Panc1 (cell line): ENCODE measurements at regions not wholly inside any gene's neighbourhood (a gene's known extent, or its start where the extent isn't known, plus 50 kb on each side); places are given as distances from the start of the nearest gene placed in this dataset.

Experiments
- ATAC-seq: fragments of 200-7000 bp; cut with Tn5 transposase; 2 replicates; pipeline ENCODE4 v1.9.1; 2020; ENCODE audit warnings: mild to moderate bottlenecking, moderate library complexity
- BruUV-seq: library from RNA; stranded (reverse); fragments of 400-500 nt; replicated peaks from 2 replicates; lab custom pipeline; 2021; lab: Mats Ljungman, UMichigan
- CTCF ChIA-PET: fragments of 300-600 bp; sonication (Branson Sonifier 250); formaldehyde crosslinking; loops from one replicate; lab custom pipeline; 2022; ENCODE audit warnings: antibody characterized with exemption; lab: Charles Lee
- POLR2A ChIA-PET: fragments of 300-600 bp; sonication (Branson Sonifier 250); formaldehyde crosslinking; loops from one replicate; lab custom pipeline; 2022; ENCODE audit warnings: antibody characterized with exemption; lab: Charles Lee
- DNase-seq: peaks from one replicate; pipeline ENCODE4 v3.0.0-alpha.2; 2010; ENCODE audit warnings: low read depth, low spot score
- H3K27ac ChIP-seq: 2 replicates; pipeline ENCODE4 v1.5.1; 2011; ENCODE audit warnings: mild to moderate bottlenecking, low read length, inconsistent platforms
- H3K27me3 ChIP-seq: fragments of 200-500 bp; sonication (Bioruptor generic); 2 replicates; pipeline ENCODE4 v1.6.0; 2014; ENCODE audit warnings: low read length, inconsistent platforms; ENCODE audit not compliant: control insufficient read depth, insufficient read depth
- H3K36me3 ChIP-seq: fragments of 200-500 bp; sonication (Bioruptor generic); 2 replicates; pipeline ENCODE4 v1.5.1; 2014; ENCODE audit warnings: inconsistent platforms, mild to moderate bottlenecking, low read length, moderate library complexity; ENCODE audit not compliant: control insufficient read depth, insufficient read depth
- H3K4me1 ChIP-seq: 2 replicates; pipeline ENCODE4 v1.5.1; 2011; ENCODE audit warnings: inconsistent platforms, mild to moderate bottlenecking, low read length, moderate library complexity; ENCODE audit not compliant: control insufficient read depth, insufficient read depth
- H3K4me3 ChIP-seq, 2 experiments: 2 replicates each; pipeline ENCODE4 v1.5.1; 2011 to 2012; ENCODE audit warnings: low read depth in 2 of 2, low read length in 2 of 2, mild to moderate bottlenecking in 2 of 2, inconsistent platforms in 1 of 2, moderate library complexity in 1 of 2
- H3K9me3 ChIP-seq: fragments of 200-500 bp; sonication (Bioruptor generic); 2 replicates; pipeline ENCODE4 v1.5.1; 2014; ENCODE audit warnings: low read depth, mild to moderate bottlenecking, inconsistent platforms, low read length, moderate library complexity; ENCODE audit not compliant: control insufficient read depth, insufficient read depth
- CTCF ChIP-seq: fragments of 450-650 bp; IDR thresholded peaks from 2 replicates; pipeline ENCODE4 v1.5.1; 2017; ENCODE audit warnings: mild to moderate bottlenecking
- POLR2AphosphoS5 ChIP-seq: IDR thresholded peaks from 2 replicates; pipeline ENCODE4 v1.6.1; 2012; ENCODE audit warnings: mild to moderate bottlenecking, low read depth, low read length, moderate library complexity
- REST ChIP-seq, 2 experiments: IDR thresholded peaks; 2 replicates each; pipeline ENCODE4 v1.6.1; 2011 to 2012; ENCODE audit warnings: low read depth in 2 of 2, control low read depth in 1 of 2, low read length in 1 of 2, mild to moderate bottlenecking in 1 of 2, moderate library complexity in 1 of 2; ENCODE audit not compliant: insufficient read depth in 1 of 2
- SIN3A ChIP-seq: IDR thresholded peaks from 2 replicates; pipeline ENCODE4 v1.6.1; 2012; ENCODE audit warnings: low read depth, mild to moderate bottlenecking, low read length, moderate library complexity, borderline replicate concordance; ENCODE audit not compliant: insufficient read depth
- TCF7L2 ChIP-seq: IDR thresholded peaks from 2 replicates; pipeline ENCODE4 v1.6.1; 2011; ENCODE audit warnings: mild to moderate bottlenecking, low read depth, low read length, inconsistent platforms
- in situ Hi-C: cut with HindIII; loops from 2 replicates; pipeline ENCODE4 v1.10.0; 2016; ENCODE audit warnings: low sequenced_read_pairs, low pct_unique_long_range_greater_than_20kb
- intact Hi-C: fragments of 100-400 bp; cut with micrococcal nuclease; formaldehyde crosslinking; loops from one replicate; pipeline ENCODE4 v1.10.0; 2022; ENCODE audit not compliant: unreplicated experiment

GRCh38 chr15:66952756-66953522 lies 112.5 kb upstream of the SMAD3 start:
- DNase-seq = no peak
- H3K4me1 ChIP-seq = peaks cover 20% of the 10 kb centered on the region
- peaks cover 3% of the 10 kb centered on the region; the same call in 1 of the 2 replicates for H3K9me3 ChIP-seq
- BruUV-seq = no TSS peak
- H3K27ac ChIP-seq = peak overlapping the region; percentile 67; the same call in 1 of the 2 replicates
- POLR2A ChIA-PET = interaction anchor here (0.6 kb wide), 1 partner anchor 119 kb away, joined by 3 read pairs; no protein-coding TSS in a partner anchor
- intact Hi-C loops (no loop called here), in situ Hi-C loops (no loop called here)
- no peak for ATAC-seq
- CTCF ChIA-PET = no interaction called here
- no peaks in the 10 kb centered on the region for H3K27me3 ChIP-seq
- TF ChIP-seq SIN3A = no peak
- no peak for TF ChIP-seq POLR2AphosphoS5
- TF ChIP-seq TCF7L2 = no peak
- TF ChIP-seq REST (IDR thresholded peaks at IDR 0.05; ENCODE audit: insufficient read depth in 1 of 2, low read depth in 2 of 2, low read length in 1 of 2) = no peak
- no peak for TF ChIP-seq CTCF
- no peak overlapping the region for H3K4me3 ChIP-seq
- no peaks in the 10 kb centered on the region for H3K36me3 ChIP-seq

GRCh38 chr15:66953523-66954229 lies 111.7 kb upstream of the SMAD3 start:
- no peak overlapping the region for H3K4me3 ChIP-seq
- intact Hi-C loops (no loop called here), in situ Hi-C loops (no loop called here)
- H3K4me1 ChIP-seq = peaks cover 13% of the 10 kb centered on the region
- no peak for DNase-seq
- peaks cover 3% of the 10 kb centered on the region; the same call in 1 of the 2 replicates for H3K9me3 ChIP-seq
- ChIA-PET CTCF (no interaction called here), POLR2A (interaction anchor here (0.5 to 0.6 kb wide), 2 partner anchors 13 to 118 kb away, joined by 3 read pairs; no protein-coding TSS in a partner anchor)
- no TSS peak for BruUV-seq
- ATAC-seq = no peak
- peak overlapping the region; percentile 67; the same call in 1 of the 2 replicates for H3K27ac ChIP-seq
- no peak for TF ChIP-seq SIN3A
- no peak for TF ChIP-seq TCF7L2
- no peak for TF ChIP-seq REST (IDR thresholded peaks at IDR 0.05; ENCODE audit: insufficient read depth in 1 of 2, low read depth in 2 of 2, low read length in 1 of 2)
- TF ChIP-seq POLR2AphosphoS5 = no peak
- TF ChIP-seq CTCF = no peak
- H3K27me3 ChIP-seq = no peaks in the 10 kb centered on the region
- H3K36me3 ChIP-seq = no peaks in the 10 kb centered on the region
